ENCODE measurements at regions not wholly inside any gene's neighbourhood (a gene's known extent, or its start where the extent isn't known, plus 50 kb on each side); places are given as distances from the start of the nearest gene placed in this dataset.
"Not testable (repeated sequence)": the region's sequence is repeated elsewhere in the genome, so short reads cannot be mapped to it uniquely, and the experiment has no call there.

- DNase-seq = no peak
Observed at GRCh38 chr11:15824060-15824459, 532.3 kb downstream of the SOX6 start.

DNA sequence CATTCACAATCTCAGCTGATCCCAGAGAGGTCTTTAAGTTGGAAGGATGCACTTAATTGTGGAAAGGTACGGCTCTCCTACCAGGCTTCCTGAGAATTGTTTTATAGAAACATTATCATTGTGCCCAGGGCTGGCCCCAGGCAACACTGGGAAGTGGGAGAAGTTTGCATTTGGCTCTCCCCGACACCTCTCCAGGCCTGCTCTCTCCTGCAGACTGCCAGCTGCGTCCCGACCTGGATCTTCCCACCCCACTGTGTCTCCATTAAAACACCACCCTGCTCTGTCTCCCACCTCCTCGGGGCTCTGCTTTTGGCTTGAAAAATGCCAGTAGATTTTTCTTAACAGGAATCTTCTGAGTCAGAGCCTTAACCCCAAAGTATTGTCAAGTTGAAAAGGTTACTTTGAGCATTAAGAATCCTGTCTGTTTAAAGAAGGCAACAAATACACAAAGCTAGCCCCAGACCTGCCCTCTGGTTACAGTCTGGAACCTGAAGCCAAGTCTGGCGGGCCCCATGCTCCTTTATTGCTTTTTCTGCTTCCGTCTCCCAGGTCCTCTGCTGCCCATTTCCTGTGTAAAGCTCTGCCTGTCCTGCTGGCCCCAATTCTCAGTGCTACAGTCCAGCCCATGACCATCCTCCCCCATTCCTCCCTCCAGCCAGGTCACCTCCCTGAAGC lies 530.2 kb downstream of the SOX6 start:
- DNase-seq = no peak

DNA sequence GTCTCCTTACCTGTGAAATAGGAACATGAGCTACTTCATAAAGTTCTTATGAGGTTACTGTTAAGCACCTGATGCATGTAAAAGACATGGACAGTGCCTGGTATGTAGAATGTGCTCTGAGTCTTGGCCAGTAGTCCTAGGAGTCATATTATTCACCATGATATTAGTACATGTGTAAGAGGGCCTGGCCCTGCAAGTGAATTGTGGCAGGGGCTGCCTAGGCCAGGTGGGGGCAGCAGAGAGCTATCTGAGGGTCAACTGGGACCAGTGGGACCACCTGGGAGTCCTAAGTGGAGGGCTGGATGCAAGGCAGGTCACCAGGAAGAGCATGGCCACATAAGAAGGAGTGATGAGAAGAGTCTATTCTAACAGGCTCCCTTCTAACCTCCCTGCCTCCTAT lies 529.5 kb downstream of the SOX6 start:
- no peak for DNase-seq

GRCh38 chr11:15828215-15828853 lies 528.0 kb downstream of the SOX6 start:
- DNase-seq = no peak

- no peak for DNase-seq
Observed at GRCh38 chr11:15829312-15829711, 527.0 kb downstream of the SOX6 start.

GRCh38 chr11:15830741-15831428 lies 525.5 kb downstream of the SOX6 start:
- no peak for DNase-seq

- no peak for DNase-seq
Observed at GRCh38 chr11:15835788-15836411, 520.4 kb downstream of the SOX6 start.

GRCh38 chr11:15836795-15837194 lies 519.6 kb downstream of the SOX6 start:
- no peak for DNase-seq

DNA sequence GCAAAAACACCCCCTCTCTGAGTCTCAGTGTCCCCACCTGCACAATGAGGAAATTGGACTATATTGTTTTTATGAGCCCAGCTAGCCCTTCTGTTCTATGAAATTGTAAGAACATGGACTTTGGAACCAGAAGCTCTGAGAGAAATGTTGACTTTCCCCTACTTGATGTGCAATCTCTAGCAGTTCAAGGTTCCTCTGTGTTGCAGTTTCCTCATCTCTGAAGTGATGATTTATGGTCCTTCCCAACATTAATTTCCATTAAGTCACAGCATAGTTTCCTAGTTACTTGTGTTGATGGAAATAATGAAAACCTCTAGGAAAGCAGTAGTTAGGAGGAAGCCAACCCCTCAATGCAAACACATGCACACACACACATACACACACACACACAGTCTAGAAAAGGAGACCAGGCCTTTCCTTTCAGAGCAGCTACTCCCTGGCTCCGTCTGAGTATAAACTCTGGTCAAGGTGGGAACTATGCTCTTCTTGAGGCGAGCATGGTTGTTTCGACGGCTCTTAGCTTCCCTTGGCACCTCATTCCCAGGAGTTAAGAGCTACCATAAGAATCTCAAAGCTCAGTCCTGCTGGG lies 518.4 kb downstream of the SOX6 start:
- no peak for DNase-seq

DNA sequence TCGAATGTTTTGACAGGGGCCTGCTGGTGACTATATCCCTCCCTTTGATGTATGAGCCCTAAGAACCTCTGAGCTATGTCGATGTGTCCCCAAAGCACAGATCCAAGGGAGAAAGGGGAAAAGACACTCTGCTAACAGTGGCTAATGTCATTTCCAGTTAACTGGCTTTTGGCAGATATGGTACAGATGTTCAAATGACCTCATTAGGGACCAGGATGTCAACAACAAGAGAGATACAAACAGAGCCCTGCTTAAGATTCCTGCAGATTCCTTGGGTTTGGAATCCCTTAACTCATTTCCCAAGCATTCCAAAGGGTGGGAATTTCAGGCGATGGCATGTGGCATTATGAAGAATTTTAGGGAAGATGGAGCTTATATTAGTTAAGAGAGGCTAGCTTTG lies 517.3 kb downstream of the SOX6 start:
- DNase-seq = no peak

DNA sequence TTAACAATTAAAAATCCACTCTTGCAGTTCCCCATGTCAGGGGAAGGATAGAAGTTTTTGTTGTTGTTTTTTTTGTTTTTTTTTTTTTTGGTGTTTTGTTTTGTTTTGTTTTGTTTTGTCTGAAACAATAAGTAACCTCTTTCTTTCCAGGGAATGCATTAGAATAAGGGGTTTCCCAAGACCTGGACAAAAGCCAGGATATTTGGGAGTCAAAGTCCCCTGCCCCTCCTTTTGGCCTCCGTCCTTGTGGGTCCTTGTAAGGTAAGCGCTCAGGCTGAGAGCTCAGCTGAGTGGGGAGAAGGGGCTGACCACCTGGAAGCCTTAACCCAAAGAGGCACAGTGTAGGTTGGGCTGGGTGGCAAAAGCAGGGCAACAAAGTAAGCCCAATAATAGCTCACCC lies 515.4 kb downstream of the SOX6 start:
- DNase-seq = no peak

DNA sequence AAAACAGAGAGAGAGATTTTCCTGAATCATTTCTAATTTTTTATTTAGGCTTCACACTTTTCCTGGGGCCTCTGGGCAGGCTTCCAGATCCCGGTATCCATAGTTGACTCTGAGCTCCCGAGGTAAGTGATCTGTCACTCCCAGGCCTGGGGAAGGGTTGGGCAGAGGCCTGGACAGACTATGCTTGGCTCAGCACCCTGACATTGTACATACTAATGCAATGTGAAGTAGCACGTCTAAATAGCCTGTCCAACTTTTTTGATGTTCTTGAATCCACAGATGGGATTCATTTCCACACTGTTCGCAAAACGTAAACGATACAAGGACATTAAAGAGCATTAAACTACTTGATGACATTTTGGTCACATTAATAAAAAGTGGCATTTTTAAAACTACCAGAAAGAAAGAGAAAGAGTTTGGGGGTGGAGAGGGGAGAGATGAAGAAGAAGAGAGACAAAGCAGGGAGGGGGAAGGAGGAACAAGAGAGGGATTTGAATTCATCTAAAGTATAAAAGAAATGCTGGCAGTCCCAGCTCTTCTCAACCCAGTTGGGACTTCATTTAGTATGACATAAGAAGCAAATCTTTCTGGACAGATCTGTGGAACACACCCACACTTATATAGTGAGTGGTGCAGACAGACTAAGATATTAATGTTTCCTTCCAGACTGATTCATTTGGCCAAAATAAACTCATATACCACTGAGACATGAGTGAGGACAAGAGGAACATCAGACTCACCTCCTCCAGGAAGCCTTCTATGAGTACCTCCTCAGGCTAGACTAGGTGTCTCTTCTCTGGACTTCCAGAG lies 514.2 kb downstream of the SOX6 start:
- DNase-seq = no peak

GRCh38 chr11:15843309-15843872 lies 513.0 kb downstream of the SOX6 start:
- DNase-seq = no peak

DNA sequence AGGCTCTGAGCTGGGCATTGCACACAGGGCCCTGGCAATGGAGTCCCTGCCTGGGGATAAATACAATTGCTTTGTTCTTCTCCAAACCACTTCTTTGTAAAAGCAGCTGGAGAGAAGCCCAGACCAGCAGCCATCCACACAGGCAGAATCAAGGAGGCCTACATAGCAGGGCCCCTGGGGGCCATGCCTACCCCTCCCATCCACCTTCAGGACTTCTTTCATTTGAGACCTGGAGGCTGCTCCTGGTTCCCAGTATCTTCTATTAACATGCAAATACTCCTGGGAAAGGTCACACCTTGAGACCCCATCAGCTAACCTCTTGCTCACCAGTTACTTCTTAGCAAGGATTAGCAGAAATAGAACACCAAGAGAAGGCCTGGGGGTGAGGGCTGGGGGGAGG lies 511.1 kb downstream of the SOX6 start:
- no peak for DNase-seq

DNA sequence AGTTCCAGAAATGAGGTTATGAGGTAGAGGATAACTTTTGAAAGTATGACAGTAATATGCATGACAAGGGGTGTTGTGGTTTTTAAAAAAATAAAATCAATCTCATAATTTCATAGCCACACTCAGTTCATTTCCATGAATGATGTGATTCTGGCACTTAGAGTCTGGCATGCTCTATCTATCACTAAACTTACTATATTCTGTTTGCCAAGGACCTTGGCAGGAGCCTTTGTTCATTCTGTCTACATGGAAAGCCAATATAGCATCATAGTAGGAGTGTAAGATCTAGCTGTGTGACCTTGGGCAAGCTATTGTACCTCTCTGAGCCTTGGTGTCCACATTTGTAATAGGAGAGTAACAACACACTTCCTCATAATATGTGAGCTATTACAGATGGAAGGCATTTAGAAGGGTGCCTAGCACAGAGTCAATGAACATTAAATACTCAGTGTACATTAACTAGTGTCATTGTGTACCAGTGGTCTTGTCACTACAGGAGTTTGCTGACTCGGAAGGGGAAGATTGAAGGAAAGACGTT lies 507.6 kb downstream of the SOX6 start:
- DNase-seq = no peak

DNA sequence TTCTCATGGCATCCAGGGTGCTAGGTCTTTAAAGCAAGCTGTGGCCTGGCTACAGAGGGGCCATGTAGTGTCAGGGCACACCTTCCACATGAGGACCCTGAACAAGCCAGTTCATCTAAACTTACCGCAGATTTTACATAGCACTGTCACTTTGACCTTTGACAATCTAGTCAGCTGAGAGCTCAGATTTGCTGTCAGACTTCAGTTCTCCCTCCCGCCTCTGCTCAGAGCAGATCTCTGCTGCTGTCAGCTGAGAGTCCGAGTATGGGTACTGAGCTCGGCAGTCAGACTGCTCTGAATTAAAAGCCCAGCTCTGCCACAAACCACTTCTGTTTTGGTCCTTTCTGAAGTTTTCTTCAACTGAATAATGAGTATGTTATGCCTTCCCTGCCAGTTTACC lies 507.1 kb downstream of the SOX6 start:
- no peak for DNase-seq

GRCh38 chr11:15850335-15850734 lies 506.0 kb downstream of the SOX6 start:
- DNase-seq = not testable (repeated sequence)

DNA sequence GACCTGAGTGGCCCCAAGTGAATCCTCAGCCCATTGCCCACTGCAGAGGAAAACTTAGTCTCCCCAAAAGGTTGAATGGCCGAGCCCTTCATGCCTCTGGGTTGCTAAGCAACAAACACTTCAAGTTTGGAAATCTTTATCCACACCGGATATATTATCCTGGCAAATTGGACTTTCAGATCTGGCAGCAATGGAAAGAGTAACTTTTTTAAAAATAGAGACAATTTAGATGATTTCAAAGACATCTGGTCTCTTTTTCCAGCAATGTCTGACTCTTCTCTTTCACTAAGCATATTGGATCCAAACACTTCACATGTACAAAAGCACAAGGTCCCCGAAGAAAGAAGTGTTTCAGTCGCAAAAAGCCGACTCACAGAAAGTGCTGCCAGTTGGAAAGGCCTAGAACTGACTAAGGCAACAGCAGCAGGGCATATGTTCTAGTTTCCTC lies 505.3 kb downstream of the SOX6 start:
- DNase-seq = no peak

- DNase-seq = no peak
Observed at GRCh38 chr11:15852179-15852578, 504.2 kb downstream of the SOX6 start.

DNA sequence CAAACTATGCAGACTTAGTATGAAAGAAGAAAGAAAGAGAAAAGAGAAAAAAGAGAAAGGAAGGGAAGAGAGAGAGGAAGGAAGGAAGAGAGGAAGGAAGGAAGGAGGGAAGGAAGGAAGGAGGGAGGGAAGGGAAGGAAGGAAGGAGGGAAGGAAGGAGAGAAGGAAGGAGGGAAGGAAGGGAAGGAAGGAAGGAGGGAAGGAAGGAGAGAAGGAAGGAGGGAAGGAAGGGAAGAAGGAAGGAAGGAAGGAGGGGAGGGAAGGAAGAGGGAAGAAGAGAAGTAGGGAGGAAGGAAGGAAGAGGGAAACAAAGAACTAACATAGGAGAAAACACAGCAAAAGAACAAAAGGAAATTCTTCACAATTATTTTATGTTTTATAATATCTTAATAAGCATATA lies 502.1 kb downstream of the SOX6 start:
- DNase-seq = no peak

DNA sequence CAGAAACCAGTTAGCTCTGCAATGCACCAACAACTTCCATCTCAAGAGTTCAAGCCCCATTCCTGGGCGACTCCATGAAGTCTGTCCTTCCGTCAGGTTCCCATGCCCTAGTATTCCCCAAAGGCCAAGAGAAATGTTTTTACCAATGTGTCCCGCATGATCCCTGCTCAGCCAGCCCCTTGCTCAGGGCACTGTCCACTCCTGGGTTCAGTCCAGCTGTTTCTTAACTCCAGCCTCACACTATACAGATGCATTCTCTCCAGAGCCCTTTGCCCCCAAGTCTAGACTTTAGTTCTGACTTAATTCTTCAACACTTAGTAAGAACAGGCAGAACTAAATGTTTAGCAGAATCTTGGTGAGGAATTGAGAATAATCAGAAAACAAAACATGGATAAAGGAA lies 497.5 kb downstream of the SOX6 start:
- DNase-seq = no peak

GRCh38 chr11:15859411-15859810 lies 496.9 kb downstream of the SOX6 start:
- no peak for DNase-seq
